DMS153 treated with DMSO at 0.1 percent for 48 hours (cell line): ENCODE measurements at regions not wholly inside any gene's neighbourhood (a gene's known extent, or its start where the extent isn't known, plus 50 kb on each side); places are given as distances from the start of the nearest gene placed in this dataset.

Source experiments
- DNase-seq: peaks from one replicate; lab custom pipeline; 2025; ENCODE audit not compliant: unreplicated experiment; lab: John Stamatoyannopoulos, UW

DNA sequence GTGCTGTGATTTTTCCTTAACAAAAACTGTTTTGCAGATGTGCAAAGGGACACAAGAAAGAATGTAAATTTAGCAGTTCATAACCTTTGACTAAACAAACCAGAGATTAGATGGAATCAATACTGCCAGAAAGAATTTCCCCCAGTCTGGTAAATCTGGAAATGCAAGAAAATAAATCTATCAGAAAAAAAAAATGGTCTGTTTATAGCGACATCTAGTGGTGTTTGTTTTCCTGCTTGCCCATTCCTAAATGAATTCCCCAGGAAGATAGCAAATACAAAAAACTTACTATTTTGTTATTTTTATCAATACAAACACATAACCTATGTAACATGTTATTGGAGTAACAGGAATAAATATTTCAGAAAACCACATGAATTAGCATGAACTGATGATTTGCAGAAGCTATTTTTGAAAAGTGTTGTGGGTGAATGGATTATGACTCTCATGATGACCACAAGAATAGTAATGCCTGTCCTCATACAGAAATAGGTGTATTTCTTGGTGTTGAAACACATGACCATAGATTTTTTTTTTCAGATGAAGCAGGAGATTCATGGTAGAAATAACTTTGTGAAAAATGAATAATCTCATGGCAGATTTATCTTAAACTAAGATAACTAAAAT lies 1703.8 kb downstream of the MAT2B start:
- DNase-seq = no peak

DNA sequence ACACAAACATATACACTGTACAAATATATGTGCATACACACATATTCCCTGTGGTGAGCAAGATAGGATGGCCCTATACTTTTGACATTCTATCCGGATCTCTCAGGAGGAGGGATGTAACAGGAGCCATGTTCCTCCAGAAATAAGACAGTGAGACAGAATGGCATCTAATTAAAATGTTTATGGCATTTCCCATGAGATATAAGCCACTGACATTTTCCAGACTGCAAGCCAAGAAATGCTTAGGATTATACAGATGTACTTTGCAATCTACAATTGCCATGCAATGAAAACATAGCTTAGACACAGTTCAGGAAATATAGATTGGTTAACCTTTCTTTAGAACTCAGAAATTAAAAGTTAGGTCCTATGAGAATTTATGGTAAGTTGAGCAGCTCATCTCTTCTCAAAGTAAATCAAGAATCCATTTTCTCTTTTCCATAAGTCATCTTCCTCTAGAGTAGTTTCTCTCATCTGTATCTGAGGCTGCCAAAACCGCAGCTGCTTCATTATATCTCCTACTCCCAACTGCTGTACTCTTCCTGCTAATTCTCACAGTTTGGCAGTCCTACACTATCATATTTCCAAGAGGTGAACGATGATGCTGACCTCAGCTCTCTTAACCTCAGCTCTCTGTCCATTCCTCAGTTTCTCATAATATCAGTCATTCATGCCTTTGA lies 1719.1 kb downstream of the MAT2B start:
- no peak for DNase-seq

DNA sequence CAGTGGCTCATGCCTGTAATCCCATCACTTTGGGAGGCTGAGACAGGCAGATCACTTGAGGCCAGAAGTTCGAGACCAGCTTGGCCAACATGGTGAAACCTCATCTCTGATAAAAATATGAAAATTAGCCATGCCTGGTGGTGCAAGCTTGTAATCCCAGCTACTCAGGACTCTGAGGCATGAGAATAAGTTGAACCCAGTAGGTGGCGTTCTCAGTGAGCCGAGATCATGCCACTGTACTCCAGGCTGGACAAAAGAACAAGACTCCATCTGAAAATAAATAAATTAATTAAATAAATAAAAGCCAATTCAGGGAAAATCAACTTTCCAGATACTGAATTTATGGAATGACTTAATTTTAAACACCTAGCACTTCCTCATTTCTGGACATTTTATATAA lies 1722.1 kb downstream of the MAT2B start:
- DNase-seq = no peak

DNA sequence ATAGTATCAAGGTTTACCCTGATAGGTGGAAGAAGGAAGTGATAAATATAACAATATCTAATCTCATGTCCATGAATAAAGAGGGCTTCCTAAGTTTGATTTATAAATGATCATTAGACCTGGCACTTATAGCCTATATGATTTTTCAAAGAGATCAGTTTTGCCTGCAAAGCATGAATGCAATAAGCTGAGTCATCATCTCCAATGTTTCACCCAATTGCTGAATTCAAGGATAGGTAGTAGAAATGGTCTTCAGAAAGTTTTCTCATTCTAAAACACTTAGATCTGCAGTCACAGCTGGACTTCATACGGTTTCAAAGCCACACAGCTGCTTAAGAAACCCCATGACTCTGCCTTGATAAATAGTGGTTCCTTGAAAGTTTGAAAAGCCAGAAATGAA lies 1722.8 kb downstream of the MAT2B start:
- DNase-seq = no peak

DNA sequence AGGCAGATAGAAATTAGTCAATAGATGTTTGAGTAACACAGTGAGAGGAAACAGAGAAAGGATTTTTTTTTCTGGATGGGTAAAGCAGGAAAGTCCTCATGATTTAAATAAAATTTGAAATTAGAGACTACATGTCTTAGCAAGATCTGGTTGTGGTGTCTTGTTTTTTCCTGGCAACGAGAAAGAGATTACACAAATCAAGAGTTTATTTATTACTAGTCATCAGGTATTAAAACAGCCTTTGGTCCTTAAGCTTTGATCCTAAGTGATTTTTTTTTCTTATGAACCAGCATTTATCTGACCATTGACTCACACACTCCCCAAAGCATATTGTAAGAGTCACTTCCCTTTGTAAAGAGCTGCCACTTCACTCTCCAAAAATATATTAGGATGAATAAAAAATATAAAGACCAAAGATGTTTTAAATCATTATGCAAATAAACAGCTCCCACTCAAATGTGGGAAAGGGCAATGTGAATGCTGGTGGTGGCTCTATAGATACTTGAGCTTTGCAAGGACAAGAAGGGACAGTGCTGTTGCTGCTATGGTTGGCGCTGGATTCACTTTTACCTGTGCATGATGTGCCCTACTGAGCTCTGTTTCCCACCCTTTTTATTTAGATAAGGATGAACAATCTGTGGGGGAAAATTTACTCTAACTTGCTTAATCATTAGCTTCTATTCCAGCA lies 1726.5 kb downstream of the MAT2B start:
- no peak for DNase-seq

DNA sequence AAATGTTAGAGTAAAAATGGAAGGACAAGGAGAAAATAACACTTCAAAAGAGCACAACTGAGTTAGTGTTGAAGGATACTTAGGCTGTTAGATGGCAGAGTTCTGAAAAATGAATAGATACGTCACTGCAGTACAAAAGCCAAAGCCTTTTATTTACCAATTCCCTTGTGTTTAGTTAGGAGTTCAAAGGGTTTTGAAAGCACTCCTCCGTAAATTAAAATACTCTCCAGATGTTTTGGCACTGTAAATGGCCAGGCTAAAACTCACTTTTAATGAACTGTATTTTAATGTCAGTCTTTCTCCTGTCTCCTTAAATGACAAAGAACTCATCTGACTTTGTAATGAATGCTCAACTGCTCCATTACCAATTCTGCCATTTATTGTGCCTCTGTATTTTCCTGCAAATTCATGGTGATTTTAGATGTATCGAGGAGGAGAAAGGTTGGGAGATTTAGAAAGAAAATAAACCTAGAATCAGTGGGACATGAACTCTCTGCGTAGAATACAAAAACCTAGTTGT lies 1727.2 kb downstream of the MAT2B start:
- no peak for DNase-seq

DNA sequence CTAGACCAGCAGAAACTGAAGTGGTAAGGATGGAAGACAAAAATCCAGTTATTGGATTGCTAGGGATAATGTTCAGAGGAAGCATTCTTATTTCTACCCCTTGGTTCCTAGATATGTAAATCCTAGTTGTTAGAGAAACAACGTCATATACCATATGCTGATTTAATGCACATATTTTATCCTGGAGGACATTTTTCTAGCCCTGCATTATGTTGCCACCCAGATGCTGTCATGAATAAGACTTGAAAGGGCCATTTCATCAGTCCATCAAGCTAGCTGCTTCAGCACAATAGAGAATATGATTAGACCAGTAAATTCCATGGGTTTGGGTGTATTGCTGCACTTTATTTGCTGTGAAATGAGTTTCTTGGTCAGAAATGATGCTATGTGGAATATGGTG lies 1736.4 kb downstream of the MAT2B start:
- no peak for DNase-seq

DNA sequence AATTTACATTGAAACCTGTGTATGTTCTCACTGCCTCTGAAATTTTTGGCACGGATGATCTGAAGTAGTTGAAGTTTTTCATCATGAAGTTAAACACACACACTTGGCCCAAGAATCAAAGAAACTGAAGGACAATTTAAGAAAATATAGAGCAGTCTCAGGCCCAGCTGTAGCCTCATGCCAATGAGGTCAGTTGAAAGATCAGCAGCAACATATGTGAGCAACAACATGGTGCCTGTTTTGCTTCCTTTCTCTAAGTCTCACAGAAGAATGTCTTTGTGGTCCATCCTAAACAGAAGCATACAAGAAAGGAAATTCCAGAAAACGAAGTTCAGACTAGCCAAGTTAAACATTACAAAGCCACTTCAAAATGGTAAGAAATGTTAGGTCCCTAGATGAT lies 1737.2 kb downstream of the MAT2B start:
- DNase-seq = no peak

DNA sequence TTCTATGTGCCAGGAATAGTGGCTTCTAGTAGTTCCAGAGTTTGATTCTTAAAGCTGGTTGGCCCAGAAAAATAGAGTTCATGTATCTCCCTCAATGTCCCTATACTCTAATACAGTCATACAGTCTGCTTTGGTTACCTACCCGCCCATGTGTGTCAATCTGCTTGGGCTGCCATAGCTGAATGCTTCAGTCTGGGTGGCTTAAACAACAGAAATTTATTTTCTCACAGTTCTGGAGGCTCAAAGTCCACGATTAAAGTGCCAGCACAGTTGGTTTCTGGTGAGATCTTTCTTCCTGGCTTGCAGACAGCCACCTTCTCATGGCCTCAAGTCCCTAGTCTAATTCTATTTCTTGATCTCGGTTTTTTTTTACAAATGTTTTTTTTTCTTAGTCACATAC lies 1739.0 kb downstream of the MAT2B start:
- DNase-seq = no peak

DNA sequence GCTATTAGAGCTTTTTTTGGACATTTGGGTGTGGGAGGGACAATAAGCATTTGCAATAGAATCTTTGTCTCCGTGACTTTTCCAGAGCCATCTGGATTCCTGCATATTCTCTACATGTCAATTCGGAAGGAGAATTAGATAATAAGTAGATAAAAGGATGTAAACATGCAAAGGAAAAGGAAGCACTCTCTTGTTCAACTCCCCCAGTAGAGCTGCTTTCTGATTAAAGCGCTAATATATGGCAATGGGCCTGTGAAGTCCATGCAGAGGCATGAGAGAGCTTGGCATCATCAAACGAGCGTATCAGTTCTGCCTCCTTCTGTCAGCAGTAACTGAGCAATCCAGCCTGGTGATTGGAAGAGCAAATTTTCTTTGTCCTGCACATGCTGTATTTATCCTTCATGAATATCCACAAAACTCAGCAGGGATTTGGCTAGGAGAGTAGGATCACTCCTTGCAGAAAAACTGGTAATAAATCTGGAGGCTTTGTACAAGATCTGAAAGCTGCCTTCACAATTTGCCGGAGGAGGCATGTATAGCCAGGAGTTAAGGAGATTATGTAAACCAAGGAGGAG lies 1752.9 kb downstream of the MAT2B start:
- no peak for DNase-seq

DNA sequence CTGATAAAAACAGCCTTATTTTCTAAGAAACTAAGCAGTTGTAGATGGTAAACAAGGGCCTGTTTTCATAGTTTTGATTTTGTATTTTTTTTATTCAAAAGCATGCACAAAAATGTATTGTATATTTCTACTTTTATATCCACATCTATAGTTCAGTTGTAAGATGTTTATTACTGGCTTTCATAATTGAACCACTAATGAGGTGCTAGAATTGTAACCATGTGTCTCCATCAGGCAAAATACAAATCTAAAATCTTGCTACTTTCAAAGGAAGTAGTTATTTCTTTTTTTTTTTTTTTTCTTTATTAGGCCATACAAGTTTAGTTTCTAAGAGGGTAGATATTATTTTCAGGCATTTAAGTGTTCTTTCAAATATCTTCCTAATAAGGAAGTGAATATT lies 1755.0 kb downstream of the MAT2B start:
- no peak for DNase-seq

DNA sequence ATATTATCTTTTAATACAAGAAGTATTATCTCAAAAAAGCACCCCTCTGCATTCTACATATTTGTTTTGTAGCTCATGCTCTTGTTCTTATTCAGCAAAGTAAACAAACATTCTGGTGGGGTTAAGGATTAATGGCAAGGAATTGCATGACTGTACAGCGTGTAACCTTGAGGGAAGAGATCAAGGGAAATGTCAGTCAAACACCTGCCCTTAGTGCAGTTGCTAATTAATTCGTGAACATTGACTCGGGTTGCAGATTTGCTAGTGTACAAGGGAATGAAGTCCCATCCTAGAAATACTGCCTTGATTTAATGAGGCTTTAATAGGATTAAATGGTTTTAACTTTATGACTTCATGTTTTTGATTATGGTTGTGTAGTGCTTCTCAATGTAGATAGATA lies 1758.1 kb downstream of the MAT2B start:
- DNase-seq = no peak

DNA sequence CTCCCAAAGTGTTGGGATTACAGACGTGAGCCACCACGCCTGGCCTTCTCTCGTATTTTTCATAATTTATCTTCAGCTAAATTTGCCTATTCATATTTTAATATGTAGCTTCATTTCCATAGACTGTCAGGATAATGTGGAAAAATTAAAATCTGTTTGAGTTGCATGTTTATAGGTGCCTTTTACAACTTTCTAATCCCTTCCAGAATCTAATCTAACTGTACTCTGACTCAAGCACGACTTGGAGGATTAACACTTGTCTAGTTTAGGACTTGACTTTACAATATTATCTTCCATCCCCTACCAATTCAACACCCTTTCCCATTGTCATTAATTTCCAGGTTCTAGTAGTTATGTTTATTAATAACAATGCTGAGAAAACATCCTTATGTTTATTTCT lies 1761.5 kb downstream of the MAT2B start:
- DNase-seq = no peak

DNA sequence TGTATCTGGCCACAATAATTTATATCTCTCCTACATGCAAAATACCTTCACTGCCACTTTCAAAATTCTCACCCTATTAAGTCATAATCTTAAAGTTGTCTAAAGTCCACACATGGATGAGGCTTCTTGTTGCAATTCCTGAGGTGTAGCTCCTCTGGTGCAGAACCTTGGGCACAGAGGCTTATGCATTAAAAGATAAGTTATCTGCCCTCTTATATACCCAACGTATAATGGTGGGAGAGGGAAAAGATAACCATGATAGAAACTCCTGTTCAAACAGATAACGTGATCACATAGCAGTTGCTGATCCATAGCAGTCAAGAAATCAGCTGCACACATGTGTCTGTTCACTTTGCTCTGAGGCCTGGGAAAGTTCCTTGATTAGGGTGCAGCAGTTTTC lies 1767.0 kb downstream of the MAT2B start:
- no peak for DNase-seq

DNA sequence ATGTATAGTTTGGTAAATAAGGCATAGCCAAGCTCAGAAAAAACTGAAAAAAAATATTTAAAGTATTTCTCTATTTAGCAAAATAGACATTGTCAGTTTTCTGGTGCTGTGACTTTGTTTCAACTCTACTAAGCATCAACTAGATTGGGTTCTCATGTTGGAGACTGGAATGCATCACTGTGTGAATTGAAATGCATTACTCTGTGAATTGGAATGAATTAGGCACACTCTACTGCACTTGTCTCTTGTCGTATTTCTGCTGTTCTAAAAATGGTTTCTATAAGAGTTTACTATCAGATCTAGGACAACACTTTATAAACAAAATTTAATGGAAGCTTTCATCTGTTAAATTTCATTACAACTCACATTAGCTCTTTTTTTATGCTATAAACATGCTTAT lies 1772.2 kb downstream of the MAT2B start:
- DNase-seq = no peak

DNA sequence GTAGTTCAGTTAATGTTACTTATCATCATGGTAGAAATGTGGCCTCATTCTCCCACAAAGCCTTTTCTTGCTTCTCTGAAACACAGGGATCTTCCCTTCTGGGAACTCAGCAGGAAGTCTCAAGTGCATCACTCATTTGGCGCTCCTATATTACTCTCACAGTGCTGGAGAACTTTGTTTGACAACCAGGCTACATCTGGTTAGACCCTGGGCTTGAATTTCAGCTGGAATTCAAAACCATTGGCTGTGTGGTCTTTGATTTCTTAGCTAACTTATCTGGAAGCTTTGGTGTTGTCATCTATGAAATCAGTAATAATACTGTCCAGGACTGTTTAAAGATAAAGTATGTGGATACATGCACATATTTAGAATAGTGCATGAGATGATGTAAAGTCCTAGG lies 1777.1 kb downstream of the MAT2B start:
- DNase-seq = no peak

DNA sequence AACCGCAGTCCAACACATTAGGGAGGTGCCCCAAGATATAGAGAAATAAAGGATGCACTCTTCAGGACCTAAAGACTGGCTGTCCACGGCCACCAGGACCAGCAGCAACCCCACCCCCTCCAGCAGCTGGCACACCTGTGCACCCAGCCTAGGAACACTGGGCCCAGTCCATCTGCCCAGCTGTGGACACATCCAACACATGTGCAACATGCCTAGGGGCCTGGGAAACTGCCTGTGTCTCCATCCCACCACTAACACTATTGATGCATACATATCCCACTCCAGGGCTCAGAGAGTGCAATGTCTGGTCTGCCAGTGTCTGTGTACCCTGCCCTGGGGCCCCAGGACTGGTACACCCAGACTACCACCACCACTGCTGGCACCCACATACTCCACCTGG lies 1781.3 kb downstream of the MAT2B start:
- no peak for DNase-seq

DNA sequence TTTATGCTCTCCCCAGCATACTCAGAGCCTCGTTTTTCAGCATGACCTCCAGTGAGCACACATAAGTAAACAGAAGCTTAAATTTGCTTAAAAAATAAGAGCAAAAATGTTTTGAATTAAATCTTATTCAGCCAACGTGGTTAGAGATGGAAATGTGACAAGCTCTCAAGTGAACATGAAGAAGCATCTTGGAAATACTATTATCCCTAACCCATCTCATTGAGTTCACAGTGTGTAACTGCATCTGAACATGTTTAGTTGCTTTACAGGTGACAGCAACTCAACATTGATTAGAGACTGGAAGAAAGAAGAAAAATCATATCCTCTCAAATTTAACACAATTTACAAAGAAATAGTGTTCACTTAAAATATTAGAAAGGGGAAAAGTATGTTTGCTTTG lies 1785.1 kb downstream of the MAT2B start:
- DNase-seq = no peak

DNA sequence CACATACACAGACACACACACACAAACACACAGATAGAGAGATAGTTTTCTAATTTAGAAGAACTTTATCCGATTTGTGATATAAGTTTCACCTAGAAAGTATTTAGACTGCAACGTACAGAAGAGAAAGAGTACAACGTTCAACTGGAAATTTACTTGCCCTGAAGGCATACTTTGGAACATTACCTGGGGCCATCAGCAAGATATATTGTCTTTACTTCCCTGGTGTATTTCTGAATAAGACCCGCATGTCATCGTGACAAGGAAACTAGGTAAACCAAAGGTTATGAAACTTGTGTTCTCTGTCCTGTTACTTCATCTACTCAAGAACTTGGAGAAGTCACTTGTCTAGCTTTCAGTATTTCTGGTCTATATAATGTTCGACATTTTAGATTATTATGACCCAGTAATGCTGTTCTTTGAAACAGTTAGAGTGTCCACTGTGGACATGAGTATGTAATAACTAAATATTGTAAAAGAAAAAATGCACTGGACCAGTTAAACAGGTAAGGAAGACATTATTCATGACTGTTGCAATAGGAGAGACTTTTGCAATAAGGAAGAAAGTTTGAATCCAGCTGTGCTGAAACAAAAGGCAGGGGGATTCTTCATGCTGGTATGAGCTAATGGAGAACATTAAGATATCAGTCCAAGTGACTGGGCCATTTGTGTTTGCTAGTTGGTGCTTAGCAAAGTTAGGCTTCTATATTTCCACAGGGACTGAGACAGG lies 1791.1 kb downstream of the MAT2B start:
- DNase-seq = no peak

DNA sequence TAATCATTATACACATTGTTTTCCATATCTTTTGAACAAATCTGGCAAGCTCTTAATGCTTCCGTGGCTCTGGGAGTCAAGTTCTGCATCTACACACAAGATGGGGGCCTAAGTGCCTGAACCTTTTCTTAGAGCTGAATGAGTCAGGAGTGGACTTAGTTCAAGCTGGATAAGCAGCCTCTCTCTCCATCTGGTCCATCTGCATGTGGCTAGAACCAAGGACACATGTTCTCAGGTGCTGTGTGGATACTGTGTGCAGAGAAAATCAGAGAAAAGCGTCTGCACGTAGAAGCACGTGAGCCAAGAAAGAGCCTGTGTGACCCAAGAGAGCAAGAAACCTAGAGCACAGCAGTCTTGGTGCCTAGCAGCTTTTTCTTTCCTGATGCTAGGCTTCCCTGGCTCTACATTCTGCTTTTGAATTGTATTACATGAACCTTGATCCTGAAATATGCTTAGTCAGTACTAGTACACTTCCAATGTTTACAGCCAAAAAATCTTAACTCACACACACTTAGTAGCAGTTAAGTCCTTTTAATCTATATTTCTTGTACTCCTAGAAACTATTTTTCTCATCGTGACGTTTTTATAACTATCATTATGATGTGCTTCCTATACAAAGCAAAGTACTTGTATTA lies 1798.9 kb downstream of the MAT2B start:
- no peak for DNase-seq

DNA sequence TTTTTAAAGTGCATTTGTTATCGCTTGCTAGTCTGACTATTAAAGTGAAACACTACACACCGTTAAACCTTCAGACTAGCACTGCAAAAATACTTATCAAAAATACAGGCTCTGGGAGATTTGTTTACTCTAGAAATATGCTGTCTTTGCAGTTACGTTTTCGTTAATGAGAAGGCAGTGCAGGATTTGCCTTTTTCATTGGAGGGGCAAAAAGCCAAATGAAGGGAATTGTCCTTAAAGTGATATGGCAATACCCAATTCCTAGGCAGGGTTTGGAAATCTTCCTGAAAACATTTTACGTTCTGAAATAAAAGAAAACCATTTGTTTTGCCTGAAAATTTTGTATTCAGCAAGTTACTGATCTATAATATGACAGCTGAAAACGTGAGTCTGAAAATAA lies 1800.2 kb downstream of the MAT2B start:
- no peak for DNase-seq
